GM12875 (cell line): ENCODE measurements at regions not wholly inside any gene's neighbourhood (a gene's known extent, or its start where the extent isn't known, plus 50 kb on each side); places are given as distances from the start of the nearest gene placed in this dataset.
A peak's percentile ranks its signal among the peaks of the same experiment; 100 is the strongest.

ENCODE experiments used
- H3K4me3 ChIP-seq: one replicate; pipeline ENCODE4 v1.5.1; 2011; ENCODE audit warnings: low read depth, low read length, control low read depth
- CTCF ChIP-seq: IDR thresholded peaks from 2 replicates; pipeline ENCODE4 v1.5.1; 2011; ENCODE audit warnings: low read depth, mild to moderate bottlenecking, control low read depth, inconsistent platforms, low read length, moderate library complexity, borderline replicate concordance; ENCODE audit not compliant: insufficient read depth

- no peak overlapping the region for H3K4me3 ChIP-seq
- no peak for TF ChIP-seq CTCF
These were observed 323.4 kb upstream of the SLC7A11 start for GRCh38 chr4:138565576-138565975.

- no peak for TF ChIP-seq CTCF
- H3K4me3 ChIP-seq, result no peak overlapping the region
These were observed 320.4 kb upstream of the SLC7A11 start for GRCh38 chr4:138562544-138562991.

GRCh38 chr4:138561906-138562305 lies 319.8 kb upstream of the SLC7A11 start:
- no peak for TF ChIP-seq CTCF
- no peak overlapping the region for H3K4me3 ChIP-seq

- no peak overlapping the region for H3K4me3 ChIP-seq
- TF ChIP-seq CTCF, result no peak
These were observed 319.2 kb upstream of the SLC7A11 start for GRCh38 chr4:138561276-138561880.

- no peak for TF ChIP-seq CTCF
- no peak overlapping the region for H3K4me3 ChIP-seq
These were observed 318.3 kb upstream of the SLC7A11 start for GRCh38 chr4:138560448-138560847.

- no peak for TF ChIP-seq CTCF
These were observed 316.7 kb upstream of the SLC7A11 start for GRCh38 chr4:138558886-138559285.

GRCh38 chr4:138555584-138555983 lies 313.4 kb upstream of the SLC7A11 start:
- H3K4me3 ChIP-seq, result no peak overlapping the region
- TF ChIP-seq CTCF, result peak; percentile 27; the same call in 1 of the 2 replicates

More at GRCh38 chr4:138558886-138559285, 316.7 kb upstream of the SLC7A11 start:
- H3K4me3 ChIP-seq, result no peak overlapping the region
